GM19240 (cell line): ENCODE measurements at regions not wholly inside any gene's neighbourhood (a gene's known extent, or its start where the extent isn't known, plus 50 kb on each side); places are given as distances from the start of the nearest gene placed in this dataset.

Experiments used
- DNase-seq: peaks from one replicate; pipeline ENCODE4 v3.0.0; 2011; ENCODE audit warnings: low spot score; ENCODE audit not compliant: insufficient read length

GRCh38 chr3:118710532-118710931 is 324.1 kb downstream of the IGSF11 start:
- DNase-seq, result no peak

- no peak for DNase-seq
These were observed 321.0 kb downstream of the IGSF11 start for GRCh38 chr3:118713502-118714207.

GRCh38 chr3:118714800-118715199 is 319.8 kb downstream of the IGSF11 start:
- no peak for DNase-seq

GRCh38 chr3:118729546-118729945 is 305.1 kb downstream of the IGSF11 start:
- DNase-seq, result no peak

- no peak for DNase-seq
These were observed 300.0 kb downstream of the IGSF11 start for GRCh38 chr3:118734664-118735063.

- DNase-seq, result no peak
These were observed 298.5 kb downstream of the IGSF11 start for GRCh38 chr3:118736107-118736506.

- DNase-seq, result no peak
These were observed 293.8 kb downstream of the IGSF11 start for GRCh38 chr3:118740722-118741290.

- DNase-seq, result no peak
These were observed 291.9 kb downstream of the IGSF11 start for GRCh38 chr3:118742760-118743159.

- no peak for DNase-seq
These were observed 290.5 kb downstream of the IGSF11 start for GRCh38 chr3:118744186-118744585.

- no peak for DNase-seq
These were observed 280.0 kb downstream of the IGSF11 start for GRCh38 chr3:118754406-118755252.

GRCh38 chr3:118755253-118755801 is 279.3 kb downstream of the IGSF11 start:
- DNase-seq, result no peak

GRCh38 chr3:118760585-118761290 is 273.9 kb downstream of the IGSF11 start:
- DNase-seq, result no peak

- no peak for DNase-seq
These were observed 273.4 kb downstream of the IGSF11 start for GRCh38 chr3:118761291-118761606.

GRCh38 chr3:118765636-118766305 is 268.9 kb downstream of the IGSF11 start:
- DNase-seq, result no peak

- DNase-seq, result no peak
These were observed 268.4 kb downstream of the IGSF11 start for GRCh38 chr3:118766306-118766669.

GRCh38 chr3:118772036-118772435 is 262.6 kb downstream of the IGSF11 start:
- DNase-seq, result no peak

- DNase-seq, result no peak
These were observed 262.1 kb downstream of the IGSF11 start for GRCh38 chr3:118772547-118773011.

- no peak for DNase-seq
These were observed 259.6 kb downstream of the IGSF11 start for GRCh38 chr3:118775021-118775420.

- DNase-seq, result no peak
These were observed 256.4 kb downstream of the IGSF11 start for GRCh38 chr3:118778201-118778600.

- no peak for DNase-seq
These were observed 253.4 kb downstream of the IGSF11 start for GRCh38 chr3:118781232-118781631.

GRCh38 chr3:118781839-118782238 is 252.8 kb downstream of the IGSF11 start:
- no peak for DNase-seq
